ENCODE measurements at regions not wholly inside any gene's neighbourhood (a gene's known extent, or its start where the extent isn't known, plus 50 kb on each side); places are given as distances from the start of the nearest gene placed in this dataset.

- DNase-seq (ENCODE audit: low read depth, low spot score) (no peak), ATAC-seq (no peak)
- TF ChIP-seq POLR2AphosphoS5 (IDR thresholded peaks at IDR 0.05; ENCODE audit: low read depth, low read length) (no peak), POLR2A (IDR thresholded peaks at IDR 0.05; ENCODE audit: borderline replicate concordance, extremely low read depth, insufficient read depth, insufficient read length) (no peak), ELF1 (IDR thresholded peaks at IDR 0.05; ENCODE audit: borderline replicate concordance, low read depth) (no peak), ATF3 (IDR thresholded peaks at IDR 0.05) (no peak), REST (IDR thresholded peaks at IDR 0.05; ENCODE audit: low read depth) (no peak), TCF7L2 (IDR thresholded peaks at IDR 0.05; ENCODE audit: borderline replicate concordance, extremely low read depth, insufficient read depth, insufficient read length) (no peak), EZH2phosphoT487 (IDR thresholded peaks at IDR 0.05; ENCODE audit: borderline replicate concordance) (no peak), CTCF (IDR thresholded peaks at IDR 0.05 in 2 of 3, conservative IDR thresholded peaks at IDR 0.05 in 1 of 3; ENCODE audit: borderline replicate concordance in 1 of 3, insufficient read depth in 1 of 3, low read depth in 2 of 3, low read length in 2 of 3) (no peak), MAX (IDR thresholded peaks at IDR 0.05) (no peak), FOSL1 (IDR thresholded peaks at IDR 0.05; ENCODE audit: low read depth) (no peak), ZNF274 (IDR thresholded peaks at IDR 0.05; ENCODE audit: low read depth, low read length) (no peak), YY1 (IDR thresholded peaks at IDR 0.05; ENCODE audit: extremely low read depth, insufficient replicate concordance, low read depth, low read length) (no peak), SIN3A (IDR thresholded peaks at IDR 0.05; ENCODE audit: low read depth) (no peak), SRF (IDR thresholded peaks at IDR 0.05; ENCODE audit: low read depth) (no peak), CBX3 (IDR thresholded peaks at IDR 0.05; ENCODE audit: low read depth) (no peak), RAD21 (IDR thresholded peaks at IDR 0.05; ENCODE audit: low read depth) (no peak), ZFX (IDR thresholded peaks at IDR 0.05) (no peak), JUND (IDR thresholded peaks at IDR 0.05) (no peak), CEBPB (IDR thresholded peaks at IDR 0.05; ENCODE audit: low read depth) (no peak), EGR1 (IDR thresholded peaks at IDR 0.05; ENCODE audit: low read depth) (no peak)
- Histone ChIP-seq H4K20me1 (ENCODE audit: insufficient read depth) (no peaks in the 10 kb centered on the region), H3K36me3 (ENCODE audit: control insufficient read depth in 1 of 2, insufficient read depth in 2 of 2, low read length in 2 of 2) (no peaks in the 10 kb centered on the region), H3K4me3 (replicated peaks in 1 of 2; ENCODE audit: low read depth in 1 of 2, low read length in 2 of 2) (no peak overlapping the region), H2AFZ (ENCODE audit: low read depth, low read length, poor library complexity, severe bottlenecking) (no peak overlapping the region), H3K27me3 (ENCODE audit: insufficient read depth, low read length) (peaks cover 26% of the 10 kb centered on the region), H3K4me1 (ENCODE audit: control insufficient read depth in 1 of 2, insufficient read depth in 2 of 2, low read length in 2 of 2) (no peaks in the 10 kb centered on the region), H3K27ac (ENCODE audit: low read depth, low read length) (no peak overlapping the region), H3K9me2 (ENCODE audit: insufficient read depth) (no peaks in the 10 kb centered on the region), H3K4me2 (ENCODE audit: low read length) (no peak overlapping the region), H3K79me2 (ENCODE audit: insufficient read depth, low read length) (no peaks in the 10 kb centered on the region), H3K9me3 (ENCODE audit: control insufficient read depth in 1 of 2, insufficient read depth in 1 of 2, low read depth in 1 of 2, low read length in 2 of 2) (no peaks in the 10 kb centered on the region), H3K9ac (ENCODE audit: low read length) (no peak overlapping the region)
- POLR2A ChIA-PET: no interaction called here
- intact Hi-C loops (cut with micrococcal nuclease): no loop called here
- CTCF ChIA-PET: no interaction called here
- BruUV-seq (replicated peaks): no TSS peak
- RAD21 ChIA-PET (ENCODE audit: low non-redundant PET in 1 of 2, low total read pairs in 2 of 2, uncharacterized antibody in 2 of 2, unreplicated experiment in 2 of 2): no interaction called here
Measured at GRCh38 chr15:59887211-59887610, 116.9 kb upstream of the FOXB1 start.

Measured in HCT116 (cell line).